Right lobe of liver (tissue), 4 donors: ENCODE measurements at regions not wholly inside any gene's neighbourhood (a gene's known extent, or its start where the extent isn't known, plus 50 kb on each side); places are given as distances from the start of the nearest gene placed in this dataset.

ENCODE experiments used
- POLR2A ChIP-seq: fragments of 450-650 bp; IDR thresholded peaks from one replicate; pipeline ENCODE4 v1.6.1; 2017; ENCODE audit warnings: antibody characterized with exemption, mild to moderate bottlenecking
- TF ChIP-seq, protein P1 (sequence below), 4 donors: fragments of 200-600 bp in 3 of 4; fragments of 450-650 bp in 1 of 4; IDR thresholded peaks; one replicate each; pipeline versions ENCODE4 v1.5.1 to v1.8.0; 2016 to 2022; ENCODE audit warnings: antibody characterized with exemption in 4 of 4, mild to moderate bottlenecking in 2 of 4
- donor health status: DM: no; HTN: no; CAD: no.
- donor health status: DM: no; HTN: no; CAD: no.
- donor health status: DM: no; HTN: yes; CAD: no.

DNA sequence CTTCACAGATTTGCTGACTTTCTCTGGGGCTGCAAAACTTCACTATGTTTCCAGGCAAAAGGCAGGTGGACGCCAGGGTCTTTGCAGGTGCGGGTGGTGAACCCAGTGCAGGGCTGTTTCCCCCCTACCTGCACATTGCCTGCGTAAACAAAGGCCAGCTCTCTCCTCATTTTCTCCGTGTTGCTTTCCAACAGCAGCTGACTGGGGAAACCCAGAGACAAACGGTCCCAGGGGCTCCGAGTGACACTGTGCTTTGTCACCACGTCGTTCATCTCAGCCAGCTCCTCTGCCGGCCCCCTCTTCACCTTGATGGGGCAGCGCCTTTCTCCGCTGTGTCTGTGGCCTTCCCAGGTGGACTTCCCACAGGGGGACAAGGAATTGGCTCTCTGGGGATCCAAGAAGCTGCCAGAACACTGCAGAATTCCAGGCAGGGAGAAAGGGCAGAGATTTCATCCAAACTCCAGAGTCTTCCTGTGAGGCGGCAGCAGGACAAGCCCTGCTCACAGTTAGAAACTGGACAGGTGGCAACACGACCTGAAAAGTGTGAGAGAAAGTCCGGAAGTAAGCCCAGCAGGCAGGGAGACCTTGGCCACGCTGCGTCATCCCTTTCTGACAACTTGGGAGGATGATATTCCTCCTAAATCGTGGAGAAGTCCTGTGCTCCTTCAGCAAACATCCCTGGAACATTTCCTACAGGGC is 1493.7 kb downstream of the TBC1D22A start:
- TF ChIP-seq, protein P1, sequence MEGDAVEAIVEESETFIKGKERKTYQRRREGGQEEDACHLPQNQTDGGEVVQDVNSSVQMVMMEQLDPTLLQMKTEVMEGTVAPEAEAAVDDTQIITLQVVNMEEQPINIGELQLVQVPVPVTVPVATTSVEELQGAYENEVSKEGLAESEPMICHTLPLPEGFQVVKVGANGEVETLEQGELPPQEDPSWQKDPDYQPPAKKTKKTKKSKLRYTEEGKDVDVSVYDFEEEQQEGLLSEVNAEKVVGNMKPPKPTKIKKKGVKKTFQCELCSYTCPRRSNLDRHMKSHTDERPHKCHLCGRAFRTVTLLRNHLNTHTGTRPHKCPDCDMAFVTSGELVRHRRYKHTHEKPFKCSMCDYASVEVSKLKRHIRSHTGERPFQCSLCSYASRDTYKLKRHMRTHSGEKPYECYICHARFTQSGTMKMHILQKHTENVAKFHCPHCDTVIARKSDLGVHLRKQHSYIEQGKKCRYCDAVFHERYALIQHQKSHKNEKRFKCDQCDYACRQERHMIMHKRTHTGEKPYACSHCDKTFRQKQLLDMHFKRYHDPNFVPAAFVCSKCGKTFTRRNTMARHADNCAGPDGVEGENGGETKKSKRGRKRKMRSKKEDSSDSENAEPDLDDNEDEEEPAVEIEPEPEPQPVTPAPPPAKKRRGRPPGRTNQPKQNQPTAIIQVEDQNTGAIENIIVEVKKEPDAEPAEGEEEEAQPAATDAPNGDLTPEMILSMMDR (IDR thresholded peaks at IDR 0.05), result no peak
- TF ChIP-seq POLR2A, result no peak
